ENCODE measurements at regions not wholly inside any gene's neighbourhood (a gene's known extent, or its start where the extent isn't known, plus 50 kb on each side); places are given as distances from the start of the nearest gene placed in this dataset.

- H3K14ac ChIP-seq (ENCODE audit: insufficient read length) = no peak overlapping the region
- TF ChIP-seq BRCA1 (IDR thresholded peaks at IDR 0.05; ENCODE audit: low read depth, low read length) = no peak
- TF ChIP-seq TCF12 (IDR thresholded peaks at IDR 0.05; ENCODE audit: low read depth, low read length) = no peak
- TF ChIP-seq SIRT6 (IDR thresholded peaks at IDR 0.05; ENCODE audit: low read length) = no peak
- TF ChIP-seq MAFK (IDR thresholded peaks at IDR 0.05; ENCODE audit: low read depth, low read length) = no peak
- TF ChIP-seq ATF3 (IDR thresholded peaks at IDR 0.05; ENCODE audit: insufficient read depth, low read depth, low read length) = no peak
- no peak for TF ChIP-seq RNF2 (IDR thresholded peaks at IDR 0.05; ENCODE audit: borderline replicate concordance, low read depth, low read length, missing control alignments, poor library complexity, severe bottlenecking)
- TF ChIP-seq POLR2AphosphoS5 (IDR thresholded peaks at IDR 0.05; ENCODE audit: low read depth, low read length) = no peak
- WGBS, 2 experiments (ENCODE audit: extremely low coverage in 1 of 2, insufficient coverage in 1 of 2, insufficient read length in 1 of 2, insufficient replicate concordance in 2 of 2, low coverage in 1 of 2, low lambda C conversion rate in 2 of 2, missing lambda C conversion rate in 1 of 2) = 91% methylated on average over 1 of the region's 1 CpG; no CpG with 5 or more reads in 1 of the 2 experiments
- no peak overlapping the region for H4K91ac ChIP-seq (replicated peaks; ENCODE audit: insufficient read length, low read length)
- no peak overlapping the region for H2BK20ac ChIP-seq (ENCODE audit: low read length)
- H3K36me3 ChIP-seq (ENCODE audit: control insufficient read depth in 2 of 4, insufficient read depth in 4 of 4, low read length in 3 of 4) = no peaks in the 10 kb centered on the region
- FAIRE-seq = no peak
- DNase-seq (ENCODE audit: low read depth in 1 of 2, low spot score in 2 of 2) = no peak
- no peak overlapping the region for H3K4me3 ChIP-seq (ENCODE audit: extremely low read depth in 1 of 4, insufficient read depth in 2 of 4, low read depth in 3 of 4, low read length in 4 of 4)
- H3K4me2 ChIP-seq (ENCODE audit: insufficient read depth in 1 of 2, low read depth in 2 of 2, low read length in 2 of 2) = no peak overlapping the region
- ChIA-PET CTCF (ENCODE audit: partially characterized antibody) (interaction anchor here (1.2 to 1.7 kb wide), 2 partner anchors 39 to 207 kb away, joined by 3 read pairs; no protein-coding TSS in a partner anchor), POLR2A (ENCODE audit: partially characterized antibody) (no interaction called here)
- no peaks in the 10 kb centered on the region for H3K9me3 ChIP-seq (ENCODE audit: insufficient read depth in 2 of 2, low read depth in 1 of 2, low read length in 1 of 2)
- no peaks in the 10 kb centered on the region for H3K27me3 ChIP-seq (replicated peaks in 1 of 4; ENCODE audit: control insufficient read depth in 3 of 4, extremely low read depth in 1 of 4, insufficient read depth in 3 of 4, low read length in 3 of 4)
- H2BK5ac ChIP-seq (ENCODE audit: low read depth, low read length) = no peak overlapping the region
- H3K4ac ChIP-seq (replicated peaks; ENCODE audit: insufficient read length, low read depth, low read length) = no peak overlapping the region
- H3K79me2 ChIP-seq (ENCODE audit: control insufficient read depth in 1 of 2, insufficient read depth in 2 of 2, low read length in 2 of 2) = no peaks in the 10 kb centered on the region
- no peak overlapping the region for H2BK15ac ChIP-seq (ENCODE audit: low read length)
- H4K20me1 ChIP-seq (replicated peaks in 1 of 2; ENCODE audit: control insufficient read depth in 1 of 2, insufficient read depth in 2 of 2, low read length in 2 of 2) = no peaks in the 10 kb centered on the region
- H3K79me1 ChIP-seq (ENCODE audit: low read depth, low read length) = no peaks in the 10 kb centered on the region
- H4K8ac ChIP-seq (ENCODE audit: extremely low read depth, insufficient read depth, low read length) = no peak overlapping the region
- H3K27ac ChIP-seq (ENCODE audit: low read depth, low read length) = no peak overlapping the region
- no peak overlapping the region for H4K5ac ChIP-seq (ENCODE audit: insufficient read length, low read depth, low read length)
- no peak overlapping the region for H3K9ac ChIP-seq (replicated peaks in 1 of 4; ENCODE audit: extremely low read depth in 1 of 4, low read depth in 3 of 4, low read length in 3 of 4)
- no peaks in the 10 kb centered on the region for H3K23me2 ChIP-seq (ENCODE audit: low read depth, low read length)
- no peak overlapping the region for H3K56ac ChIP-seq (replicated peaks; ENCODE audit: insufficient read length, low read depth, low read length)
- H2AFZ ChIP-seq (ENCODE audit: low read length) = no peak overlapping the region
- H3K23ac ChIP-seq (ENCODE audit: insufficient read length) = no peak overlapping the region
- H2BK120ac ChIP-seq (replicated peaks; ENCODE audit: low read depth, low read length) = no peak overlapping the region
- no peak overlapping the region for H2AK5ac ChIP-seq (ENCODE audit: low read depth, low read length)
- no peaks in the 10 kb centered on the region; a peak in 1 of 7 replicates for H3K4me1 ChIP-seq (replicated peaks in 1 of 4; ENCODE audit: control insufficient read depth in 3 of 4, insufficient read depth in 4 of 4, low read length in 3 of 4)
- H3K18ac ChIP-seq (ENCODE audit: extremely low read depth, low read length) = no peak overlapping the region
- no peak overlapping the region for H2BK12ac ChIP-seq (ENCODE audit: low read depth, low read length)
Observed at GRCh38 chr19:29321116-29321515, 108.2 kb upstream of the UQCRFS1 start.
